Psoas muscle (tissue), 7 donors: ENCODE measurements at regions not wholly inside any gene's neighbourhood (a gene's known extent, or its start where the extent isn't known, plus 50 kb on each side); places are given as distances from the start of the nearest gene placed in this dataset.

ENCODE experiments used
- ATAC-seq, 4 donors: fragments of 200-7000 bp; cut with Tn5 transposase; one replicate each; pipeline ENCODE4 v1.9.1; 2020; ENCODE audit warnings: moderate library complexity in 3 of 4, mild to moderate bottlenecking in 2 of 4
- DNase-seq, 2 donors: peaks; one replicate each; pipeline ENCODE4 v3.0.0-alpha.2; 2020
- H3K27ac ChIP-seq: fragments of 200-600 bp; one replicate; pipeline ENCODE4 v1.8.0; 2022
- H3K27me3 ChIP-seq, 3 donors: fragments of 200-600 bp in 1 of 3; one replicate each; pipeline versions ENCODE4 v1.6.1 to v1.8.0; 2013 to 2022; ENCODE audit warnings: low read length in 2 of 3, mild to moderate bottlenecking in 2 of 3, moderate library complexity in 1 of 3; ENCODE audit not compliant: insufficient read depth in 3 of 3
- H3K36me3 ChIP-seq, 2 donors: fragments of 200-600 bp in 1 of 2; one replicate each; pipeline versions ENCODE4 v1.6.1 to v1.8.0; 2013 to 2022; ENCODE audit warnings: low read depth in 1 of 2, mild to moderate bottlenecking in 1 of 2, moderate library complexity in 1 of 2; ENCODE audit not compliant: insufficient read depth in 1 of 2
- H3K4me1 ChIP-seq: fragments of 200-600 bp; one replicate; pipeline ENCODE4 v1.8.0; 2022
- H3K4me3 ChIP-seq: fragments of 200-600 bp; one replicate; pipeline ENCODE4 v1.8.0; 2022; ENCODE audit warnings: mild to moderate bottlenecking
- H3K9me3 ChIP-seq: fragments of 200-600 bp; one replicate; pipeline ENCODE4 v1.8.0; 2022
- WGBS, 3 donors: extraction: QIAGEN DNeasy Blood & Tissue Kit; methylation state at CpG; one replicate each; pipeline versions ENCODE4 v1.1.6 to v1.1.7; 2013; 5-methylcytosine and 5-hydroxymethylcytosine counted together
- intact Hi-C, 2 donors: fragments of 100-400 bp; cut with DNase I; formaldehyde crosslinking; loops; one replicate each; pipeline versions ENCODE4 v1.11.0 to v1.14.2; 2022
- TF ChIP-seq, protein P1 (sequence below): fragments of 200-600 bp; IDR thresholded peaks from one replicate; pipeline ENCODE4 v1.8.0; 2022; ENCODE audit warnings: antibody characterized with exemption
- donor health status: healthy with polysubstance abuse.
- donor health status: DM: no; HTN: no; CAD: no; lungs with moderate emphysema.
- donor health status: Bipolar disorder and iron deficiency.
- donor health status: healthy.
- donor health status: DM: yes; HTN: yes; CAD: no.
- donor health status: DM: no; HTN: no; CAD: no.
- donor health status: DM: yes; HTN: yes; CAD: no.

DNA sequence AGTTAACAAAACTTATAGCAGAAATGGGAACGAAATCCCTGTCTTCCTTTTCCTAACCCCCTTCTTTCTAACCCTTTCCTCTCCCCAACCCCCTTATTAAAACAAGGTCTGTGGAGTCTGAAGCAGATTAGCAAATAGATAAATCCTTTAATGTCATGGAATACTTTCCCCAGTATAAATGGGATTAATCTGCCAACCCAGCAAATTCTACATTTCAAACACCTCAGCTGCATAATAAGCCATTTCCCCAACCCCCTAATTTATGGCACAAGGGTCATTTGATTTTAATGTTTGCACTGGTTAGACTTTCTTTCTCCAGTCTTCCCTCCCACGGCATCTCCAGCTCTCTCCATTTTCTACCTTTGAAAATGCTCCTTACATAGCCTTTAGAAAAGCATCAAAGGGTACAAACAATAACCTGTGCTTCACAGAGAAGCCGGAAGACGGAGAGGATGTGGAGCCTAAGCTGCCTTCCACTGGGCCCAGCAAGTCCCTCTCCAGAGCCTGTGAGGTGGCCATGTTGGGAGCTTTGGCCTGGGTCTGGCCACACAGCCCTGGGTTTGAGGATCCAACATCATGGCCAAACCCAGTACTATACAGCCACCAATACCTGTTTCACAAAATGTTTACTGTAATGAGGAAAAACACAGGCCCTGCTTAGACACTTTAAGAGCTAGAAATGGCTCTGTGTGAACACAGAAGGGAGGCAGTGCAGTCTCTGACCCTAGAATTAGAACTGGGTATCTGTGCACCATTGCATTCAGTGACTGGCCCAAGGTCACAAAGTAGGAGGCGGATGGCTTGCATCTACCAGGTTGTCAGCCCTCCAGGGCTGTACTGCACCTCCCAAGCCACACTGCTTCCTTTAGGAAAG lies 56.9 kb upstream of the SPRY1 start:
- Histone ChIP-seq H3K4me3 (no peak overlapping the region), H3K36me3 (no peaks in the 10 kb centered on the region), H3K27ac (peak overlapping the region; percentile 54), H3K4me1 (no peaks in the 10 kb centered on the region), H3K27me3 (no peaks in the 10 kb centered on the region), H3K9me3 (no peaks in the 10 kb centered on the region)
- intact Hi-C loops: no loop called here
- ATAC-seq (peak in 1 of 4 donors; percentile 9), DNase-seq (no peak)
- TF ChIP-seq, protein P1, sequence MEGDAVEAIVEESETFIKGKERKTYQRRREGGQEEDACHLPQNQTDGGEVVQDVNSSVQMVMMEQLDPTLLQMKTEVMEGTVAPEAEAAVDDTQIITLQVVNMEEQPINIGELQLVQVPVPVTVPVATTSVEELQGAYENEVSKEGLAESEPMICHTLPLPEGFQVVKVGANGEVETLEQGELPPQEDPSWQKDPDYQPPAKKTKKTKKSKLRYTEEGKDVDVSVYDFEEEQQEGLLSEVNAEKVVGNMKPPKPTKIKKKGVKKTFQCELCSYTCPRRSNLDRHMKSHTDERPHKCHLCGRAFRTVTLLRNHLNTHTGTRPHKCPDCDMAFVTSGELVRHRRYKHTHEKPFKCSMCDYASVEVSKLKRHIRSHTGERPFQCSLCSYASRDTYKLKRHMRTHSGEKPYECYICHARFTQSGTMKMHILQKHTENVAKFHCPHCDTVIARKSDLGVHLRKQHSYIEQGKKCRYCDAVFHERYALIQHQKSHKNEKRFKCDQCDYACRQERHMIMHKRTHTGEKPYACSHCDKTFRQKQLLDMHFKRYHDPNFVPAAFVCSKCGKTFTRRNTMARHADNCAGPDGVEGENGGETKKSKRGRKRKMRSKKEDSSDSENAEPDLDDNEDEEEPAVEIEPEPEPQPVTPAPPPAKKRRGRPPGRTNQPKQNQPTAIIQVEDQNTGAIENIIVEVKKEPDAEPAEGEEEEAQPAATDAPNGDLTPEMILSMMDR: no peak
- WGBS, 3 donors: 89% methylated on average over 5 of the region's 5 CpGs

DNA sequence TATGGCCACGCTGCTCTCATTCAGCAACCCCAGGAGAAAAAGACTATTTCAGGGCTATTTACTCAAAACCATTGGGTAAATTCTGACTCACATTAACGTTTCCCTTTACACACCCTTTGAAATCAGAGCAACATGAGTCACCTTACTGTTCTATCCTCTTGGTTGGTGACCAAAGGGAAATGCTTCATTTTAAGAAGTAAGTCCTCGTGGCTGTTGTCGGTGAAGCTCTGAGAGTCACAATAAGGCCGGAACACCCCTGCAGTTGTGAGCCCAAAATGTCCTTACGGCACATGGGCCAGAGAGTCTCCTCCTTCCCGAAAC lies 56.3 kb upstream of the SPRY1 start:
- H3K27me3 ChIP-seq: no peaks in the 10 kb centered on the region
- H3K9me3 ChIP-seq: no peaks in the 10 kb centered on the region
- WGBS, 3 donors: 63 to 77% (median 66%) methylated on average over 7 of the region's 7 CpGs
- H3K4me3 ChIP-seq: no peak overlapping the region
- no peaks in the 10 kb centered on the region for H3K36me3 ChIP-seq
- intact Hi-C loops: no loop called here
- peaks cover 6% of the 10 kb centered on the region for H3K4me1 ChIP-seq
- ATAC-seq: peak; percentile 57 to 72 (median 64)
- no peak for DNase-seq
- H3K27ac ChIP-seq: peak overlapping the region; percentile 54
- TF ChIP-seq, protein P1: no peak

DNA sequence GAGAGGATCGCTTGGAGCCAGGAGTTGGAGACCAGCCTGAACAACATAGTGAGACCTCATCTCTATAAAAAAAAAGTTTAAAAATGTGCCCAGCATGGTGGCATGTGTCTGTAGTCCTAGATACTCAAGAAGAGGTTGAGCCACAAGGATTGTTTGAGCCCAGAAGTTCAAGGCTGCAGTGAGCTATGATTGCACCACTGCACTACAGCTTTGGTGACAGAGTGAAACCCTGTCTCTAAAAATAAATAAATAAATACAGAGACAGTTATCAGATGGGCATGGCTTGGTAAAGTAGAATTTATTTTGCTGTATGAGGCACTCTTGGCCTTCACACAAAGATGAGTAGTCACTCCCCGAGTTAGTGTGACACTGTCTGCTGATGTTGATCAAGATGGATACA lies 54.1 kb upstream of the SPRY1 start:
- Histone ChIP-seq H3K36me3 (no peaks in the 10 kb centered on the region), H3K9me3 (no peaks in the 10 kb centered on the region), H3K27ac (no peak overlapping the region), H3K27me3 (no peaks in the 10 kb centered on the region), H3K4me1 (peaks cover 9% of the 10 kb centered on the region), H3K4me3 (no peak overlapping the region)
- no peak for DNase-seq
- no peak for ATAC-seq
- 94 to 97% (median 95%) methylated on average over 2 of the region's 2 CpGs for WGBS, 3 donors
- TF ChIP-seq, protein P1: no peak
- intact Hi-C loops: no loop called here

DNA sequence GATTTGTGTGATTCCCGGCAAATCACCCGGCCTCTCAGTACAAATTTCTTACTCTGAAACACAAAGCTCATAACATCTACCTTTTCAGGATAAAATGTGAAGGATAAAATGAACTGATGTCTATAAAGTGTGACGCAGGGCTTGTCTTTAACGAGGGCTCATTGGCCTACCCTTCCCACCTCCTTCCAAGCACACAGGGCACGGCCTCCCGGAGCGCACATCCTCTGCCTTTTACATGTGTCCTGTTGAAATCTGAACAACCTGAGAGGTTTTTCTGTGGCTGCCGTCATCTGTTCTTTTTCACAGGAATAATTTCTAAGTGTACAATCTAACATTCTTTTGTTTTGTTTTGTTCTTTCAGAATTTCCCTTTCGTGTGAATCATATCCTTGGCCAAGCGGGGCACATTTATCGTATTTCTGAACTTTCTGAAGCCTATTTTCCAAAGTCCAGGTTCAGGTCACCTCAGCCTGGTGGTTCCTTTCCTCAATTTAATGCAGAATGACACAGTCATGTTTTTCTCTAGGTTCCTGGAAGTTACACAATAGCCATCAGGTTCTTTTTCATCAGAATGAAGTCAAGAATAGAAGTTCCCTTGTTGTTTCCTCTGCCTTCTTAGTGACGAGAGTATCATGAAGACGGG lies 53.1 kb upstream of the SPRY1 start:
- DNase-seq (no peak), ATAC-seq (no peak)
- H3K4me3 ChIP-seq: no peak overlapping the region
- intact Hi-C loops: no loop called here
- no peaks in the 10 kb centered on the region for H3K27me3 ChIP-seq
- H3K9me3 ChIP-seq: no peaks in the 10 kb centered on the region
- peak overlapping the region; percentile 4 for H3K27ac ChIP-seq
- peaks cover 9% of the 10 kb centered on the region for H3K4me1 ChIP-seq
- WGBS, 3 donors: 80 to 86% (median 83%) methylated on average over 13 of the region's 13 CpGs
- TF ChIP-seq, protein P1: no peak
- no peaks in the 10 kb centered on the region for H3K36me3 ChIP-seq
